WERI-Rb-1 (cell line): ENCODE measurements at regions not wholly inside any gene's neighbourhood (a gene's known extent, or its start where the extent isn't known, plus 50 kb on each side); places are given as distances from the start of the nearest gene placed in this dataset.

Experiments used
- DNase-seq: peaks from one replicate; pipeline ENCODE4 v3.0.0-alpha.2; 2020
- H3K27ac ChIP-seq: fragments of 250-450 bp; sonication (Bioruptor Pico); 2 replicates; pipeline ENCODE4 v1.5.1; 2020; ENCODE audit warnings: mild to moderate bottlenecking, moderate library complexity
- H3K27me3 ChIP-seq: fragments of 250-450 bp; sonication (Bioruptor Pico); 2 replicates; pipeline ENCODE4 v1.5.1; 2021; ENCODE audit warnings: mild to moderate bottlenecking, low read depth, moderate library complexity; ENCODE audit not compliant: insufficient read depth, severe bottlenecking
- H3K36me3 ChIP-seq: fragments of 250-450 bp; sonication (Bioruptor Pico); 2 replicates; pipeline ENCODE4 v1.5.1; 2020; ENCODE audit warnings: mild to moderate bottlenecking, moderate library complexity
- H3K4me3 ChIP-seq: 2 replicates; pipeline ENCODE4 v1.5.1; 2011; ENCODE audit warnings: low read depth, mild to moderate bottlenecking, control low read depth, low read length
- H3K9me3 ChIP-seq: fragments of 250-450 bp; sonication (Bioruptor Pico); 2 replicates; pipeline ENCODE4 v1.5.1; 2021; ENCODE audit warnings: mild to moderate bottlenecking, moderate library complexity; ENCODE audit not compliant: severe bottlenecking
- TF ChIP-seq, protein P1 (sequence below): IDR thresholded peaks from 2 replicates; pipeline ENCODE4 v1.5.1; 2011; ENCODE audit warnings: low read depth, mild to moderate bottlenecking, control low read depth, inconsistent platforms, low read length

DNA sequence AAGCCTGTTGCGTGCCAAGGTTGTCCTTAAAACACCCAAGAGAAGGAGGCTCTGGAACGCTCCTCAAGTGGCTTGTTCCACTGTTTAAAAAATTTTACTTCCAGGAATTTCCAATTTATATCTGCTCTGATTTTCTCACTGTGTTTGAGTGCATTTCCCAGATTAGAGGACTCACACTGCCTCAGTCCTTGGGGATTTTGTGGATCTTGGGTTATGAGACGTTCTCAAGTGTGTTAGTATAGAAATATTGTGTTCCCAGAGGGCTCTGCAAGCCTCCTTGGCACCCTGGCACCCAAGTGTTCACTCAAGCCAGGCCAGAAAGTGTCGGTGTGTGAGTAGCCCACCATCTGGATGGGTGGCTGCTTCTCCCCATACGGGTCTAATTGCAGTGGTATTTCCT, 192.2 kb downstream of the SNX10 start:
- no peaks in the 10 kb centered on the region for H3K36me3 ChIP-seq
- H3K27me3 ChIP-seq = no peaks in the 10 kb centered on the region
- H3K4me3 ChIP-seq = no peak overlapping the region
- DNase-seq = no peak
- H3K9me3 ChIP-seq = no peaks in the 10 kb centered on the region
- no peak overlapping the region for H3K27ac ChIP-seq
- TF ChIP-seq, protein P1, sequence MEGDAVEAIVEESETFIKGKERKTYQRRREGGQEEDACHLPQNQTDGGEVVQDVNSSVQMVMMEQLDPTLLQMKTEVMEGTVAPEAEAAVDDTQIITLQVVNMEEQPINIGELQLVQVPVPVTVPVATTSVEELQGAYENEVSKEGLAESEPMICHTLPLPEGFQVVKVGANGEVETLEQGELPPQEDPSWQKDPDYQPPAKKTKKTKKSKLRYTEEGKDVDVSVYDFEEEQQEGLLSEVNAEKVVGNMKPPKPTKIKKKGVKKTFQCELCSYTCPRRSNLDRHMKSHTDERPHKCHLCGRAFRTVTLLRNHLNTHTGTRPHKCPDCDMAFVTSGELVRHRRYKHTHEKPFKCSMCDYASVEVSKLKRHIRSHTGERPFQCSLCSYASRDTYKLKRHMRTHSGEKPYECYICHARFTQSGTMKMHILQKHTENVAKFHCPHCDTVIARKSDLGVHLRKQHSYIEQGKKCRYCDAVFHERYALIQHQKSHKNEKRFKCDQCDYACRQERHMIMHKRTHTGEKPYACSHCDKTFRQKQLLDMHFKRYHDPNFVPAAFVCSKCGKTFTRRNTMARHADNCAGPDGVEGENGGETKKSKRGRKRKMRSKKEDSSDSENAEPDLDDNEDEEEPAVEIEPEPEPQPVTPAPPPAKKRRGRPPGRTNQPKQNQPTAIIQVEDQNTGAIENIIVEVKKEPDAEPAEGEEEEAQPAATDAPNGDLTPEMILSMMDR = no peak

DNA sequence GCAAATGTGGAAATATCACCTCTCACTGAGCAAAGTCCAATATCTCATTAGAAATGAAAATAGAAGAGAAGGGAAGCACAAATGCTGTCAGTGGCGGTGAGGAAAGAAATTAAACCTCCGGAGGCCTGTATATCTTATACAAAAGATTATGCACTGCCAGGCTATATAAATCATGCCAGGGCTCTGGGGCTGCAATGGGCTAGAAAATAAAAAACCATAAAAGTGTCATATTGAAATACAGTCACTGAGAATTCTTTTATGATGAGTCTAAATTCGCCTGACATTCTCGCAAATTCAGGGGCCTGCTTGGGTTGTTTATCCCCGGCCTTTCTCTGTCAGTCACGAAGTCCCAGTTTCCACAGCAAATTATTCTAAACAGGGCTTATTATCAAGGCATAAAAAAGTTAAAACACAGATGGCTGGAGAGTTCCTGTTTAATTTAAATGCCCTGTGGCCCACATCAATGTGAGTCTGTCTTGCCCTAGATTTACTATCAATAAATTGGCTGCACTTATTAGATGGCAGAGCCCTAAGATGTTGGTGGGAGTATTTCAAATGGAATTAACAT, 193.8 kb downstream of the SNX10 start:
- no peaks in the 10 kb centered on the region for H3K36me3 ChIP-seq
- DNase-seq = no peak
- no peaks in the 10 kb centered on the region for H3K27me3 ChIP-seq
- no peak overlapping the region for H3K4me3 ChIP-seq
- H3K9me3 ChIP-seq = no peaks in the 10 kb centered on the region
- TF ChIP-seq, protein P1 = no peak
- no peak overlapping the region for H3K27ac ChIP-seq

DNA sequence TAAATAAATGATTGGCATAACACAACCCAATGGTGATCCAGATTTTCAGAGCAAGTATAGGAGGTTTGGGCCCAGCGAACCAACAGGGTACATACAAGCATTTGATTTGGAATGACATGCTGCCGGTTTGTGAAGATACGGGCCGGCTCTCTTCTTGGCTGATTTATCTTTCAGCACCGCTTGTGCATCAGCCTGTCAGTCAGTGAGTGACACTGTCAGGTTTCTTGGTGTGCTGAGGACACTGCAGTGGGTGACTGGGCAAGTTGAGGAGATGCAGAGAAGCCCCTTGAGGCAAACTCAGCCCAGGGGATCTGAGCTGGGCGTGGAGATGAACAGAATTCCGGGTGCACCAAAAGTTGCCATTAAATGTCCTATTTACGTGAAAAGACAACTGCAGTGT, 194.5 kb downstream of the SNX10 start:
- no peak for DNase-seq

DNA sequence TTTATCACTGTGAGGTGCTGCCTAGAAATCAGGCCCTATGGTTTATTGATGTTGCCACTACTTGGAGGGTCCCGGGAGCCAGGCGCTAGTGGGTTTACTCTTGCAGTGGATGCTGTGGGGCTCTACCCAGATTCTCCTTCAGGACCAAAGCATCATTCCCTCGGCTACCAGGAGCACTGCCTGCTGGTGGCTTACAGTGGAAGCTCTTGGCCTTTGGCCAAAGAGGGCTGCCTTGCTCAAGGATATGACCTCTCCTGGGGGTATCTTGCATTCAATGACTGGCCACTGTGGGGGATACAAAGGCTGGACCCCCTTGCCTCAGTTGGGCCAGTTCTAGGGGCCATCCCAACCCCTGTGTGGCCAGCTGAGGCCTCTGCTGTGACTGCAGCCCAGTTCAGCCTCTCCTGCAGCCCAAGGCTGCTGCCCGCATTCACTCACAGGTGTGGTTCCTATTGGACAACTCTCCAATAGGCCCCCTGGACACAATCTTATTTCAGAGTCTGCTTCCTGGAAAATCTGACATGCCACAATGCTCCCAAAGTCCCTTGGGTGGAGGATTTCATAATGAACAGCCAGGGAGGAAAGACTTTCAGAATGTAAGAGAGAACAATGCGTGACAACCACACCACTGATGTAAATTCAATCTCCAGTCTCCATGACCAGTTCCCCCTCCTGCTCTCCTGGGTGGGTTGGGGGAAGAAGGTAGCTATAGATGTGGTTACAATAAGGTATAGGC, 196.3 kb downstream of the SNX10 start:
- no peak overlapping the region for H3K4me3 ChIP-seq
- H3K27me3 ChIP-seq = no peaks in the 10 kb centered on the region
- no peaks in the 10 kb centered on the region for H3K36me3 ChIP-seq
- TF ChIP-seq, protein P1 = no peak
- DNase-seq = no peak
- no peak overlapping the region for H3K27ac ChIP-seq
- H3K9me3 ChIP-seq = no peaks in the 10 kb centered on the region

More for the DNA sequence above, 194.5 kb downstream of the SNX10 start:
- Histone ChIP-seq H3K4me3 (no peak overlapping the region), H3K27me3 (no peaks in the 10 kb centered on the region), H3K27ac (no peak overlapping the region), H3K9me3 (no peaks in the 10 kb centered on the region), H3K36me3 (no peaks in the 10 kb centered on the region)
- TF ChIP-seq, protein P1 = no peak

DNA sequence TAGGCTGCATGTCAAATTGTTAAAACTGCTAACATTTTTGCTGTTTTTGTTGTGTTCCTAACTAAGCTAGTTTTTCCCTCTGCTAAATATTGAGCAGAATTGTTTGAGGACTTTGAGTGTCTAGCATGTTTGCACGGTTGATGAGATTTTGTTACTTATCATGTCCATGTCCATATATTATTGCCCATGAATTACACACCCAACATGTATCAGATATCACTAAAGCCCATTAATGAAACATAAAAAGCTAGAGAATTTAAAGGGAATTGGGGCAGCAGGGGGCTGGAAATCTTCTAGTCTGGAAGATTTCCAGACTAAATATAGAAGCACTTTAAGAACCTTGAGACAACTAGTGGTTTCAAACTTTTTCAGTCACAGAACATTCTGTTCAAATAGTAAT, 197.7 kb downstream of the SNX10 start:
- no peaks in the 10 kb centered on the region for H3K9me3 ChIP-seq
- H3K36me3 ChIP-seq = no peaks in the 10 kb centered on the region
- H3K4me3 ChIP-seq = no peak overlapping the region
- no peaks in the 10 kb centered on the region for H3K27me3 ChIP-seq
- TF ChIP-seq, protein P1 = no peak
- DNase-seq = no peak
- no peak overlapping the region for H3K27ac ChIP-seq
